ENCODE measurements at regions not wholly inside any gene's neighbourhood (a gene's known extent, or its start where the extent isn't known, plus 50 kb on each side); places are given as distances from the start of the nearest gene placed in this dataset.

DNA sequence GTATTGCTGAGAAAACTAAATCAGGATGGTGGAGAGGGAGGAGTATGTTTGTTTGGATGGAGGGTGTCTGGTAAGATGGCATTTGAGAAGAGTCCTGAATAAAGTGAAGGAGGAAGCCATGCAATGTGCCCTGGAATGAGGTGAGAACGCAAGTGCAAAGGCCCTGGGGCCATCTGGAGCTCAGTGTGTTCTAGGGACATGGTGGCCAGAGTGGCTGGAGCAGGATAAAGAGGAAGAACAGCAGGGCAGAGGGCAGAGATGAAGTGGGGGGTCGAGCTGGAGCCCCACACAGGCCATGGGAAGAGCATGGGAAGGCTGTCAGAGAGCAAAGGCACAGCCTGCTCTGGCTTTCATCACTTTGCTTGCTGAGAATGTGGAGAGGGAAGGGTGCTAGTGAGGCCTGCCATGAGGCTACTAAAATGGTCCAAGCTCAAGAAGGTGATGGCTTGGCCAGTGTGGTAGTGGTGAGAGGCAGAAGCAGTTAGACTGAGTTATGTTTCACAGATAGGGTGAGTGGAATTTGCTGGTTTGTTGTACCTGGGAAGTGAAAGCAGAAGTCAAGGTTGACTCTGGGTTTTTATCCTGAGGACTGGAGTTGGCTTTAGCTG, 234.1 kb downstream of the FOXL1 start:
- DNase-seq: no peak
- Mint-ChIP-seq H3K27me3 (ENCODE audit: insufficient read depth) (peaks cover 49% of the 10 kb centered on the region), H3K27ac (no peak overlapping the region), H3K4me3 (no peak overlapping the region), H3K9me3 (no peaks in the 10 kb centered on the region), H3K36me3 (ENCODE audit: low read depth) (no peaks in the 10 kb centered on the region), H3K4me1 (peaks cover 11% of the 10 kb centered on the region)
- no peaks in the 10 kb centered on the region for H3K36me3 ChIP-seq (ENCODE audit: control insufficient read depth, insufficient read depth, low read length)
- no peaks in the 10 kb centered on the region for H3K4me1 ChIP-seq (ENCODE audit: control insufficient read depth, insufficient read depth, low read length)
- no peak overlapping the region for H3K27ac ChIP-seq (ENCODE audit: low read depth, low read length)
- no peak overlapping the region for H3K9ac ChIP-seq (ENCODE audit: extremely low read depth, low read length, poor library complexity, severe bottlenecking)
- TF ChIP-seq, protein P1, sequence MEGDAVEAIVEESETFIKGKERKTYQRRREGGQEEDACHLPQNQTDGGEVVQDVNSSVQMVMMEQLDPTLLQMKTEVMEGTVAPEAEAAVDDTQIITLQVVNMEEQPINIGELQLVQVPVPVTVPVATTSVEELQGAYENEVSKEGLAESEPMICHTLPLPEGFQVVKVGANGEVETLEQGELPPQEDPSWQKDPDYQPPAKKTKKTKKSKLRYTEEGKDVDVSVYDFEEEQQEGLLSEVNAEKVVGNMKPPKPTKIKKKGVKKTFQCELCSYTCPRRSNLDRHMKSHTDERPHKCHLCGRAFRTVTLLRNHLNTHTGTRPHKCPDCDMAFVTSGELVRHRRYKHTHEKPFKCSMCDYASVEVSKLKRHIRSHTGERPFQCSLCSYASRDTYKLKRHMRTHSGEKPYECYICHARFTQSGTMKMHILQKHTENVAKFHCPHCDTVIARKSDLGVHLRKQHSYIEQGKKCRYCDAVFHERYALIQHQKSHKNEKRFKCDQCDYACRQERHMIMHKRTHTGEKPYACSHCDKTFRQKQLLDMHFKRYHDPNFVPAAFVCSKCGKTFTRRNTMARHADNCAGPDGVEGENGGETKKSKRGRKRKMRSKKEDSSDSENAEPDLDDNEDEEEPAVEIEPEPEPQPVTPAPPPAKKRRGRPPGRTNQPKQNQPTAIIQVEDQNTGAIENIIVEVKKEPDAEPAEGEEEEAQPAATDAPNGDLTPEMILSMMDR (conservative IDR thresholded peaks at IDR 0.05): no peak
- no peak overlapping the region for H3K4me3 ChIP-seq (ENCODE audit: low read length)
- no peaks in the 10 kb centered on the region for H3K27me3 ChIP-seq (ENCODE audit: control insufficient read depth, insufficient read depth, low read length, poor library complexity, severe bottlenecking)
- no peaks in the 10 kb centered on the region for H3K9me3 ChIP-seq (ENCODE audit: control insufficient read depth, low read length)
- 77 to 83% methylated on average over 2 of the region's 2 CpGs for WGBS, 2 experiments (ENCODE audit: insufficient coverage in 1 of 2, insufficient read length in 1 of 2)

DNA sequence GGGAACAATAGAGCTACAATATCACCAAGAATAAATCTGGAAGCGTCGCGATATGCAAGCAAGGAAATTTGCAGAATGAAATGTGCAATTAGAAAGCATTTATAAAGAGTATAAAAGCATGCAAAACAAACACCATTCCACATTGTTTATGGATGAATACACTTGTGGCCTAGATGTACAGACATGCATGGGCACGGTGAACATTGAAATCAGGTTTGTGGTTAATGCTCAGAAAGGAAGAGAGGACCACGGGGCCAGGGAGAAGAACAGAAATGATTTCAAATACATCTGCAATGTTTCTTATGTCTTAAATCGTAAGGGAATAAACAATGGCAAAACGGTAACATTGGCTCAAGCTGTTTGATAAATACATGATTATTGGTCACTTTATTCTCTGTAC, 235.9 kb downstream of the FOXL1 start:
- Histone ChIP-seq H3K27ac (ENCODE audit: low read depth, low read length) (no peak overlapping the region), H3K9ac (ENCODE audit: extremely low read depth, low read length, poor library complexity, severe bottlenecking) (no peak overlapping the region), H3K27me3 (ENCODE audit: control insufficient read depth, insufficient read depth, low read length, poor library complexity, severe bottlenecking) (no peaks in the 10 kb centered on the region), H3K4me1 (ENCODE audit: control insufficient read depth, insufficient read depth, low read length) (peaks cover 7% of the 10 kb centered on the region), H3K9me3 (ENCODE audit: control insufficient read depth, low read length) (no peaks in the 10 kb centered on the region), H3K36me3 (ENCODE audit: control insufficient read depth, insufficient read depth, low read length) (no peaks in the 10 kb centered on the region), H3K4me3 (ENCODE audit: low read length) (no peak overlapping the region)
- WGBS, 2 experiments (ENCODE audit: insufficient coverage in 1 of 2, insufficient read length in 1 of 2): 87 to 100% methylated on average over 4 to 7 of the region's 7 CpGs
- TF ChIP-seq, protein P1 (conservative IDR thresholded peaks at IDR 0.05): no peak
- peaks cover 21% of the 10 kb centered on the region for H3K4me1 Mint-ChIP-seq
- H3K27me3 Mint-ChIP-seq (ENCODE audit: insufficient read depth): peaks cover 43% of the 10 kb centered on the region
- H3K9me3 Mint-ChIP-seq: no peaks in the 10 kb centered on the region
- H3K4me3 Mint-ChIP-seq: no peak overlapping the region
- no peaks in the 10 kb centered on the region for H3K36me3 Mint-ChIP-seq (ENCODE audit: low read depth)
- no peak overlapping the region for H3K27ac Mint-ChIP-seq
- DNase-seq: no peak

DNA sequence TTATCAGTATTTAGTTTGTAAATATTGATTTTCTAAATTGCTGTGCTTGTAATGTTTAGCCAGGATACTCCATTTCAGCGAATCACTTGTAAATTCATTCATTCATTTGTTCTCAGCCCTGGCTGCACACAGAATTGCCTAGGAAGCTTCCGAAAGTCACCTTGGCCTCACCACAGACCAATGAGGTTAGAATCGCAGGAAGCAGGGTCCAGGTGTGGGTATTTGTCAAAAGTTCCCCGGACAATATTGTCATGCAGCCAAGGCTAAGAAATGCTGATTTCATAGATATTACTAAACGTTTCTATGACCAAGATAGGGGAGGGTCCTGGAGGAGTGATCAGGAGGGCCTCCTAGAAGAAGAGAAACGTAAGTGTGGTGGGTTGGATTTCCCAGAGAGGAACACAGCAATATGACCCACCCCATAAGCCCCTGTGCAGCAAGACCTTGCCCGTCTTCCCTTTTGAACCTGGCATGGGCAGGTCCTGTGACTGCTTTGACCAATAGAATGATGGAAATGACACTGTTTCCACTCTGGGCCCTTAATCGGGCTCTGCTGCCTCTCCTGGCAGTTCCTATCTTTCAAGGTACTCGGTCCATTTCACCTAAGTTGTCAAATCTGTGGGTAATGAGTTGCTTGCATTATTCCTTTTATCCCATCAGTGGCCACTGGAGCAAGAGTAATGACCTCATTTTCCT, 238.7 kb downstream of the FOXL1 start:
- Mint-ChIP-seq H3K4me3 (no peak overlapping the region), H3K4me1 (peaks cover 24% of the 10 kb centered on the region), H3K36me3 (ENCODE audit: low read depth) (no peaks in the 10 kb centered on the region), H3K27me3 (ENCODE audit: insufficient read depth) (peaks cover 46% of the 10 kb centered on the region), H3K9me3 (peaks cover 4% of the 10 kb centered on the region), H3K27ac (no peak overlapping the region)
- no peak for DNase-seq
- H3K4me1 ChIP-seq (ENCODE audit: control insufficient read depth, insufficient read depth, low read length): peaks cover 7% of the 10 kb centered on the region
- WGBS, 2 experiments (ENCODE audit: insufficient coverage in 1 of 2, insufficient read length in 1 of 2): 93 to 95% methylated on average over 8 to 9 of the region's 9 CpGs
- no peaks in the 10 kb centered on the region for H3K9me3 ChIP-seq (ENCODE audit: control insufficient read depth, low read length)
- no peaks in the 10 kb centered on the region for H3K36me3 ChIP-seq (ENCODE audit: control insufficient read depth, insufficient read depth, low read length)
- no peaks in the 10 kb centered on the region for H3K27me3 ChIP-seq (ENCODE audit: control insufficient read depth, insufficient read depth, low read length, poor library complexity, severe bottlenecking)
- TF ChIP-seq, protein P1 (conservative IDR thresholded peaks at IDR 0.05): no peak
- H3K4me3 ChIP-seq (ENCODE audit: low read length): no peak overlapping the region
- no peak overlapping the region for H3K27ac ChIP-seq (ENCODE audit: low read depth, low read length)
- H3K9ac ChIP-seq (ENCODE audit: extremely low read depth, low read length, poor library complexity, severe bottlenecking): no peak overlapping the region

All from endodermal cell (in vitro differentiated cells).